ENCODE measurements at regions not wholly inside any gene's neighbourhood (a gene's known extent, or its start where the extent isn't known, plus 50 kb on each side); places are given as distances from the start of the nearest gene placed in this dataset.

DNA sequence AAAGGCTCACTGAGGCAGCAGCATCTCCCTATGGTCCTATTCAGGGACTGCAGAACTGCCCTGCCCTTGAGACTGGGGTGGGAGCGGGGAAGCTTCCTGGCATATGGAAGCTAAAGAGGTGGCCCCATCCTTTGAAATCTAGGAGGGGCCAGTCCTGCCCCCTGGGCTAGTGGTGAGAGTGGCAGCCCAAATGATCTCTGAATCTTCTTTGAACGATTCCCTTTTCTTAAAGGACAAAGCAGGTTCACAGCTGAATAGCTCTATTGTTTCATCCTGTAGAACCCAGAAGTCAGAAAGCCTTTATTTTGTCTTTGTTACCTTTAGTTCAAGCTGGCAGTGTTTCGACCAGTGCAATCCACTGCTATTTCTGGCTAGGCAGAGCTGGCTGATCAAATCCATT, 741.9 kb downstream of the IRX1 start:
- no peak overlapping the region for H3K4me3 ChIP-seq
- H3K9me2 ChIP-seq (ENCODE audit: insufficient read depth), result peaks cover 5% of the 10 kb centered on the region
- H3K4me3 Mint-ChIP-seq, result no peak overlapping the region
- H3K36me3 Mint-ChIP-seq (ENCODE audit: low read depth), result no peaks in the 10 kb centered on the region; the same call in 2 of the 3 replicates
- no peaks in the 10 kb centered on the region for H3K4me1 ChIP-seq (ENCODE audit: insufficient read depth)
- no peaks in the 10 kb centered on the region for H3K27me3 Mint-ChIP-seq (ENCODE audit: insufficient read depth, low read depth, poor library complexity)
- no peaks in the 10 kb centered on the region for H3F3A ChIP-seq (replicated peaks; ENCODE audit: low read depth)
- no peaks in the 10 kb centered on the region for H3K27me3 ChIP-seq (ENCODE audit: insufficient read depth)
- H3K36me3 ChIP-seq (ENCODE audit: insufficient read depth), result no peaks in the 10 kb centered on the region
- H3K27ac Mint-ChIP-seq, result no peak overlapping the region
- no peak overlapping the region for H3K27ac ChIP-seq (ENCODE audit: low read depth)
- H3K4me2 ChIP-seq, result no peak overlapping the region
- H2AFZ ChIP-seq, result no peak overlapping the region
- H3K79me2 ChIP-seq (replicated peaks; ENCODE audit: insufficient read depth), result no peaks in the 10 kb centered on the region
- ATAC-seq, result no peak
- TF ChIP-seq, protein P1, sequence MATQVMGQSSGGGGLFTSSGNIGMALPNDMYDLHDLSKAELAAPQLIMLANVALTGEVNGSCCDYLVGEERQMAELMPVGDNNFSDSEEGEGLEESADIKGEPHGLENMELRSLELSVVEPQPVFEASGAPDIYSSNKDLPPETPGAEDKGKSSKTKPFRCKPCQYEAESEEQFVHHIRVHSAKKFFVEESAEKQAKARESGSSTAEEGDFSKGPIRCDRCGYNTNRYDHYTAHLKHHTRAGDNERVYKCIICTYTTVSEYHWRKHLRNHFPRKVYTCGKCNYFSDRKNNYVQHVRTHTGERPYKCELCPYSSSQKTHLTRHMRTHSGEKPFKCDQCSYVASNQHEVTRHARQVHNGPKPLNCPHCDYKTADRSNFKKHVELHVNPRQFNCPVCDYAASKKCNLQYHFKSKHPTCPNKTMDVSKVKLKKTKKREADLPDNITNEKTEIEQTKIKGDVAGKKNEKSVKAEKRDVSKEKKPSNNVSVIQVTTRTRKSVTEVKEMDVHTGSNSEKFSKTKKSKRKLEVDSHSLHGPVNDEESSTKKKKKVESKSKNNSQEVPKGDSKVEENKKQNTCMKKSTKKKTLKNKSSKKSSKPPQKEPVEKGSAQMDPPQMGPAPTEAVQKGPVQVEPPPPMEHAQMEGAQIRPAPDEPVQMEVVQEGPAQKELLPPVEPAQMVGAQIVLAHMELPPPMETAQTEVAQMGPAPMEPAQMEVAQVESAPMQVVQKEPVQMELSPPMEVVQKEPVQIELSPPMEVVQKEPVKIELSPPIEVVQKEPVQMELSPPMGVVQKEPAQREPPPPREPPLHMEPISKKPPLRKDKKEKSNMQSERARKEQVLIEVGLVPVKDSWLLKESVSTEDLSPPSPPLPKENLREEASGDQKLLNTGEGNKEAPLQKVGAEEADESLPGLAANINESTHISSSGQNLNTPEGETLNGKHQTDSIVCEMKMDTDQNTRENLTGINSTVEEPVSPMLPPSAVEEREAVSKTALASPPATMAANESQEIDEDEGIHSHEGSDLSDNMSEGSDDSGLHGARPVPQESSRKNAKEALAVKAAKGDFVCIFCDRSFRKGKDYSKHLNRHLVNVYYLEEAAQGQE (IDR thresholded peaks at IDR 0.05; ENCODE audit: unreplicated experiment), result no peak
- TF ChIP-seq, protein P2, sequence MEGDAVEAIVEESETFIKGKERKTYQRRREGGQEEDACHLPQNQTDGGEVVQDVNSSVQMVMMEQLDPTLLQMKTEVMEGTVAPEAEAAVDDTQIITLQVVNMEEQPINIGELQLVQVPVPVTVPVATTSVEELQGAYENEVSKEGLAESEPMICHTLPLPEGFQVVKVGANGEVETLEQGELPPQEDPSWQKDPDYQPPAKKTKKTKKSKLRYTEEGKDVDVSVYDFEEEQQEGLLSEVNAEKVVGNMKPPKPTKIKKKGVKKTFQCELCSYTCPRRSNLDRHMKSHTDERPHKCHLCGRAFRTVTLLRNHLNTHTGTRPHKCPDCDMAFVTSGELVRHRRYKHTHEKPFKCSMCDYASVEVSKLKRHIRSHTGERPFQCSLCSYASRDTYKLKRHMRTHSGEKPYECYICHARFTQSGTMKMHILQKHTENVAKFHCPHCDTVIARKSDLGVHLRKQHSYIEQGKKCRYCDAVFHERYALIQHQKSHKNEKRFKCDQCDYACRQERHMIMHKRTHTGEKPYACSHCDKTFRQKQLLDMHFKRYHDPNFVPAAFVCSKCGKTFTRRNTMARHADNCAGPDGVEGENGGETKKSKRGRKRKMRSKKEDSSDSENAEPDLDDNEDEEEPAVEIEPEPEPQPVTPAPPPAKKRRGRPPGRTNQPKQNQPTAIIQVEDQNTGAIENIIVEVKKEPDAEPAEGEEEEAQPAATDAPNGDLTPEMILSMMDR (conservative IDR thresholded peaks at IDR 0.05; ENCODE audit: low read depth in 2 of 2), result no peak
- no peak for TF ChIP-seq JUNB (IDR thresholded peaks at IDR 0.05; ENCODE audit: unreplicated experiment)
- no peak for TF ChIP-seq STAT1 (IDR thresholded peaks at IDR 0.05; ENCODE audit: unreplicated experiment)
- TF ChIP-seq CREB1 (CRISPR knock-in tag; IDR thresholded peaks at IDR 0.05; ENCODE audit: low read depth), result no peak
- TF ChIP-seq, protein P3, sequence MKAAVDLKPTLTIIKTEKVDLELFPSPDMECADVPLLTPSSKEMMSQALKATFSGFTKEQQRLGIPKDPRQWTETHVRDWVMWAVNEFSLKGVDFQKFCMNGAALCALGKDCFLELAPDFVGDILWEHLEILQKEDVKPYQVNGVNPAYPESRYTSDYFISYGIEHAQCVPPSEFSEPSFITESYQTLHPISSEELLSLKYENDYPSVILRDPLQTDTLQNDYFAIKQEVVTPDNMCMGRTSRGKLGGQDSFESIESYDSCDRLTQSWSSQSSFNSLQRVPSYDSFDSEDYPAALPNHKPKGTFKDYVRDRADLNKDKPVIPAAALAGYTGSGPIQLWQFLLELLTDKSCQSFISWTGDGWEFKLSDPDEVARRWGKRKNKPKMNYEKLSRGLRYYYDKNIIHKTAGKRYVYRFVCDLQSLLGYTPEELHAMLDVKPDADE (IDR thresholded peaks at IDR 0.05), result no peak
- TF ChIP-seq, protein P4, sequence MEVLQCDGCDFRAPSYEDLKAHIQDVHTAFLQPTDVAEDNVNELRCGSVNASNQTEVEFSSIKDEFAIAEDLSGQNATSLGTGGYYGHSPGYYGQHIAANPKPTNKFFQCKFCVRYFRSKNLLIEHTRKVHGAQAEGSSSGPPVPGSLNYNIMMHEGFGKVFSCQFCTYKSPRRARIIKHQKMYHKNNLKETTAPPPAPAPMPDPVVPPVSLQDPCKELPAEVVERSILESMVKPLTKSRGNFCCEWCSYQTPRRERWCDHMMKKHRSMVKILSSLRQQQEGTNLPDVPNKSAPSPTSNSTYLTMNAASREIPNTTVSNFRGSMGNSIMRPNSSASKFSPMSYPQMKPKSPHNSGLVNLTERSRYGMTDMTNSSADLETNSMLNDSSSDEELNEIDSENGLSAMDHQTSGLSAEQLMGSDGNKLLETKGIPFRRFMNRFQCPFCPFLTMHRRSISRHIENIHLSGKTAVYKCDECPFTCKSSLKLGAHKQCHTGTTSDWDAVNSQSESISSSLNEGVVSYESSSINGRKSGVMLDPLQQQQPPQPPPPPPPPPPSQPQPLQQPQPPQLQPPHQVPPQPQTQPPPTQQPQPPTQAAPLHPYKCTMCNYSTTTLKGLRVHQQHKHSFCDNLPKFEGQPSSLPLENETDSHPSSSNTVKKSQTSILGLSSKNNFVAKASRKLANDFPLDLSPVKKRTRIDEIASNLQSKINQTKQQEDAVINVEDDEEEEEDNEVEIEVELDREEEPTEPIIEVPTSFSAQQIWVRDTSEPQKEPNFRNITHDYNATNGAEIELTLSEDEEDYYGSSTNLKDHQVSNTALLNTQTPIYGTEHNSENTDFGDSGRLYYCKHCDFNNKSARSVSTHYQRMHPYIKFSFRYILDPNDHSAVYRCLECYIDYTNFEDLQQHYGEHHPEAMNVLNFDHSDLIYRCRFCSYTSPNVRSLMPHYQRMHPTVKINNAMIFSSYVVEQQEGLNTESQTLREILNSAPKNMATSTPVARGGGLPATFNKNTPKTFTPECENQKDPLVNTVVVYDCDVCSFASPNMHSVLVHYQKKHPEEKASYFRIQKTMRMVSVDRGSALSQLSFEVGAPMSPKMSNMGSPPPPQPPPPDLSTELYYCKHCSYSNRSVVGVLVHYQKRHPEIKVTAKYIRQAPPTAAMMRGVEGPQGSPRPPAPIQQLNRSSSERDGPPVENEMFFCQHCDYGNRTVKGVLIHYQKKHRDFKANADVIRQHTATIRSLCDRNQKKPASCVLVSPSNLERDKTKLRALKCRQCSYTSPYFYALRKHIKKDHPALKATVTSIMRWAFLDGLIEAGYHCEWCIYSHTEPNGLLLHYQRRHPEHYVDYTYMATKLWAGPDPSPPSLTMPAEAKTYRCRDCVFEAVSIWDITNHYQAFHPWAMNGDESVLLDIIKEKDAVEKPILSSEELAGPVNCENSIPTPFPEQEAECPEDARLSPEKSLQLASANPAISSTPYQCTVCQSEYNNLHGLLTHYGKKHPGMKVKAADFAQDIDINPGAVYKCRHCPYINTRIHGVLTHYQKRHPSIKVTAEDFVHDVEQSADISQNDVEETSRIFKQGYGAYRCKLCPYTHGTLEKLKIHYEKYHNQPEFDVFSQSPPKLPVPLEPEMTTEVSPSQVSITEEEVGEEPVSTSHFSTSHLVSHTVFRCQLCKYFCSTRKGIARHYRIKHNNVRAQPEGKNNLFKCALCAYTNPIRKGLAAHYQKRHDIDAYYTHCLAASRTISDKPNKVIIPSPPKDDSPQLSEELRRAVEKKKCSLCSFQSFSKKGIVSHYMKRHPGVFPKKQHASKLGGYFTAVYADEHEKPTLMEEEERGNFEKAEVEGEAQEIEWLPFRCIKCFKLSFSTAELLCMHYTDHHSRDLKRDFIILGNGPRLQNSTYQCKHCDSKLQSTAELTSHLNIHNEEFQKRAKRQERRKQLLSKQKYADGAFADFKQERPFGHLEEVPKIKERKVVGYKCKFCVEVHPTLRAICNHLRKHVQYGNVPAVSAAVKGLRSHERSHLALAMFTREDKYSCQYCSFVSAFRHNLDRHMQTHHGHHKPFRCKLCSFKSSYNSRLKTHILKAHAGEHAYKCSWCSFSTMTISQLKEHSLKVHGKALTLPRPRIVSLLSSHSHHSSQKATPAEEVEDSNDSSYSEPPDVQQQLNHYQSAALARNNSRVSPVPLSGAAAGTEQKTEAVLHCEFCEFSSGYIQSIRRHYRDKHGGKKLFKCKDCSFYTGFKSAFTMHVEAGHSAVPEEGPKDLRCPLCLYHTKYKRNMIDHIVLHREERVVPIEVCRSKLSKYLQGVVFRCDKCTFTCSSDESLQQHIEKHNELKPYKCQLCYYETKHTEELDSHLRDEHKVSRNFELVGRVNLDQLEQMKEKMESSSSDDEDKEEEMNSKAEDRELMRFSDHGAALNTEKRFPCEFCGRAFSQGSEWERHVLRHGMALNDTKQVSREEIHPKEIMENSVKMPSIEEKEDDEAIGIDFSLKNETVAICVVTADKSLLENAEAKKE (CRISPR knock-in tag; IDR thresholded peaks at IDR 0.05), result no peak
- no peak for TF ChIP-seq NANOG (IDR thresholded peaks at IDR 0.05; ENCODE audit: borderline replicate concordance)
- no peaks in the 10 kb centered on the region for H3K4me1 Mint-ChIP-seq
- DNase-seq (ENCODE audit: low spot score), result no peak
- peaks cover 8% of the 10 kb centered on the region; the same call in 2 of the 3 replicates for H3K9me3 Mint-ChIP-seq
- no peaks in the 10 kb centered on the region for H4K20me1 ChIP-seq (replicated peaks; ENCODE audit: insufficient read depth)

Measured in GM23338 (cell line).